GM12874 (cell line): ENCODE measurements at regions not wholly inside any gene's neighbourhood (a gene's known extent, or its start where the extent isn't known, plus 50 kb on each side); places are given as distances from the start of the nearest gene placed in this dataset.

ENCODE experiments used
- TF ChIP-seq, protein P1 (sequence below): IDR thresholded peaks from 2 replicates; pipeline ENCODE4 v1.5.1; 2011; ENCODE audit warnings: low read depth, mild to moderate bottlenecking, control low read depth, low read length, moderate library complexity; ENCODE audit not compliant: insufficient read depth

DNA sequence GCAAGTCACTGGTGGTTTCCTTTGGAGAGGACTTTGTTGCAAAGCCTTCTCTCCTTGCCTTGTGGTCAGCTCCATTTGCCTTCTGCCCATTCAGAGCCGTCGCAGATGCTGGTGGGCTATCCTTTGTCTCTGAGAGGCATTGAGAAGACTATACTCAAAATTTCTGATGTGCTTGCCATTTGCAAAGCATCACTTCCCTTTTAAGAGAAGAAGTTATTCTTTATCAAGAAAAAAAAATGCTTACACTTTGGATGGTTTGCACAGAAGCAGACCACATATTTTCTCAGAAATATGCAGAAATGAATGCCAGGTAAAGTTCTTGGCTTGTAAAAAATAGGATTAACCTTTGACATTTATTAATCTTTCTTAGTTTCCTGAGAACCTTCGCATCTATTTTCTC, 195.8 kb upstream of the KLF4 start:
- TF ChIP-seq, protein P1, sequence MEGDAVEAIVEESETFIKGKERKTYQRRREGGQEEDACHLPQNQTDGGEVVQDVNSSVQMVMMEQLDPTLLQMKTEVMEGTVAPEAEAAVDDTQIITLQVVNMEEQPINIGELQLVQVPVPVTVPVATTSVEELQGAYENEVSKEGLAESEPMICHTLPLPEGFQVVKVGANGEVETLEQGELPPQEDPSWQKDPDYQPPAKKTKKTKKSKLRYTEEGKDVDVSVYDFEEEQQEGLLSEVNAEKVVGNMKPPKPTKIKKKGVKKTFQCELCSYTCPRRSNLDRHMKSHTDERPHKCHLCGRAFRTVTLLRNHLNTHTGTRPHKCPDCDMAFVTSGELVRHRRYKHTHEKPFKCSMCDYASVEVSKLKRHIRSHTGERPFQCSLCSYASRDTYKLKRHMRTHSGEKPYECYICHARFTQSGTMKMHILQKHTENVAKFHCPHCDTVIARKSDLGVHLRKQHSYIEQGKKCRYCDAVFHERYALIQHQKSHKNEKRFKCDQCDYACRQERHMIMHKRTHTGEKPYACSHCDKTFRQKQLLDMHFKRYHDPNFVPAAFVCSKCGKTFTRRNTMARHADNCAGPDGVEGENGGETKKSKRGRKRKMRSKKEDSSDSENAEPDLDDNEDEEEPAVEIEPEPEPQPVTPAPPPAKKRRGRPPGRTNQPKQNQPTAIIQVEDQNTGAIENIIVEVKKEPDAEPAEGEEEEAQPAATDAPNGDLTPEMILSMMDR, result no peak

DNA sequence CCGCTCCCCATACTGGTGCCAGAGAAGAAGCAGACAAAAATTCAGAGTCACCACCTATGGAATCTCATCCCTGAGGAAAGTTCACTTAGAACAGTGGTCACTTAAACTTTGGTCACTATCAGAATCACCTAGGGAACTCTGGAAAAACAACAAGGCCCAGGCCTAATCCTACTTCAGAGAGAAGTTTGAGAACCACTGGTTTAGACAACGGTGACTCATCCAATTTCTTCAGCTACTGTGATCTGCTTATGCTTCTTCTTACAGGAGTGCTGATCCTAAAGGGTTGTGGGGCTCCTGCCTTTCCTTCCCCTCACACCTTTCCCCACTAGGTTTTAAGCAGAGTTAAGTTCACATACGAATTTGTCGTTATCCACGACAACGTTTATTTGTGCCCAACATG, 194.7 kb upstream of the KLF4 start:
- TF ChIP-seq, protein P1, result no peak

DNA sequence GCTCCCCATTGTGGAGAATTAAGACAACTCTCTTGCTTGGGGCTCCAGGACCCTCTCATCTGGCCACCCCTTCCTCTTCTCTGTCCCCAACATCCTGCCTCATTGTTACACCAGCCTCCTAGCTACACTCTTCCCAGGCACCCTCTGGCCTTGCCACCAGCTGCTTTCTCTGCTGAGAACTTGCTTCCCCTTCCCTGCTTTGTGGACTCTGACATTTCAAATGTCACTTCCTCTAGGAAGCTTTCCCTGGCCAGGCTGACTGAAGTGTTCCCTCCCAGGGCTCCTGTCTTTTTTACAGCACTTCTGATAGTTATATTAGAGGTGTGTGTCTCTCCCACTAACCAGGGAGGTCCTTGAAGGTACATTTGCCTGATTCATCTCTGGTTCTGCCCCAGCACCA, 194.0 kb upstream of the KLF4 start:
- TF ChIP-seq, protein P1, result no peak

DNA sequence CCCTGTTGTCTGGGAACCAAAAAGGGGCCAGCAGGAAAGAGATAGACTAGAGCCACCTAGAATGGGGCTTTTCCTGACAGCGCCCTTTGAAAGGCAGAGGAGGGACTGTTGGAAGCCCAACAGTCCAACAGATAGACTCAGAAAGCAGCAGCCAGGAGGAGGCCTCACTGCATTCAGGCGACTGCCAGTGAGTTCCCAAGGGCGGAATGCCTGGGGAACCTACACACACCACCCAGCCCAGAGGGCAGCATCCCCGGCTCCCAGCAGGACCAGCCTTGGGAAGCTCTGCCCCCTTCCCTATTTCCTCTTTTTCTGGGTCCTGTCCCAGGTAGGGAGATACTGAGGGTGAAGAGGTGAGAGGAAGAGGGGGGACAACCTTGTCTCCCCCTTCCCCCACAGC, 192.4 kb upstream of the KLF4 start:
- TF ChIP-seq, protein P1, result no peak

DNA sequence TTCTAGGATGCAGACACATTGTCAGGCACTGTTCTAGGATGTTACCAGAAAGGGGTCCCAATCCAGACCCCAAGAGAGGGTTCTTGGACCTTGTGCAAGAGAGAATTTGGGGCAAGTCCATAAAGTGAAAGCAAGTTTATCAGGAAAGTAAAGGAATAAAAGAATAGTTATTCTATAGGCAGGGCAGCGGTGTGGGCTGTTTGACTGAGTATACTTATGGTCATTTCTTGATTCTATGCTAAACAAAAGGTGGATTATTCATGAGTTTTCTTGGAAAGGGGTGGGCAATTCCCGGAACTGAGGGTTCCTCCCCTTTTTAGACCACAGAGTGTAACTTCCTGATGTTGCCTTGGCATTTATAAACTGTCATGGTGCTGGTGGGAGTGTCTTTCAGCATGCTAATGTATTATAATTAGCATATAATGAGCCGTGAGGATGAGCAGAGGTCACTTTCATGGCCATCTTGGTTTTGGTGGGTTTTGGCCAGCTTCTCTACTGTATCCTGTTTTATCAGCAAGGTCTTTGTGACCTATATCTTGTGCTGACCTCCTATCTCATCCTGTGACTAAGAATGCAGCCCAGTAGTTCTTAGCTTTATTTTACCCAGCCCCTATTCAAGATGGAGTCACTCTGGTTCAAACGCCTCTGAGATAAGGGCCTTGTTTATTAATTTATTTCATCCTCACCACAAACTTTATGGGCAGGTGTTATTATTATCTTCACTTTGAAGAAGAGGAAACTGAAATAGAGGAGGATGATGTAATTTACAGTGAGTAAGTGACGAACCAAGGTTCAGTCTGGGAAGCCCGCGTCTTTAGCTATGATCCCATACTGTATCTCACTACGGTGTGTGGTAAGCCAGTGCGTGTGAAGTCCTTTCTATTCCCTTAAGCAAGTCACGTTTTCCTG, 186.0 kb upstream of the KLF4 start:
- TF ChIP-seq, protein P1, result no peak

DNA sequence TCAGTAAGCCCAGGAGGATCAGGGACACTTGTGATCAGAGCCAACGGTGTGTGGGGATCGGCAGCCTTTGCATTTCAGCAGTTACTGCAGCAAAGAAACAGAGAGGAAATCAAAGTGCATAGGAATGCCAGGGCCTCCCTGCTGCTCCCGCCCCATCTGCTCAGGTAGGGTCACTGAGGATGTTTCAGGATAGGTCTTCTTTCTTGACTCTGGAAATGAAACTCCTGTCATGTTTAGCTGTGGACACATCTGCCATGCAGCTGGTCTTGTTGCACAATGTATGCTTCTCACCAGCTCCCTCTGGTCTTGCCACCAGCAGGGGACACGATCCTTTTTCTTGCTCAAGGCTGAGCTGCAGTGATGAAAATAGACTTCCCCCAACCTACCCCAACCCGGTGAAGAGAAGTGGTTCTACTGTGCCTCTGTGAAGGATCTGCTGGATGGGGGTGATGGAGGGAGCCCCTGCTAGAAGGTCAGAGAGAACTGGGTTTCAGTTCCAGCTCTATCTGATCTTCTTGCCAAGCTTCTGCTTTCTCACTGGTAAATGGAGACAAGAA, 185.2 kb upstream of the KLF4 start:
- TF ChIP-seq, protein P1, result no peak

DNA sequence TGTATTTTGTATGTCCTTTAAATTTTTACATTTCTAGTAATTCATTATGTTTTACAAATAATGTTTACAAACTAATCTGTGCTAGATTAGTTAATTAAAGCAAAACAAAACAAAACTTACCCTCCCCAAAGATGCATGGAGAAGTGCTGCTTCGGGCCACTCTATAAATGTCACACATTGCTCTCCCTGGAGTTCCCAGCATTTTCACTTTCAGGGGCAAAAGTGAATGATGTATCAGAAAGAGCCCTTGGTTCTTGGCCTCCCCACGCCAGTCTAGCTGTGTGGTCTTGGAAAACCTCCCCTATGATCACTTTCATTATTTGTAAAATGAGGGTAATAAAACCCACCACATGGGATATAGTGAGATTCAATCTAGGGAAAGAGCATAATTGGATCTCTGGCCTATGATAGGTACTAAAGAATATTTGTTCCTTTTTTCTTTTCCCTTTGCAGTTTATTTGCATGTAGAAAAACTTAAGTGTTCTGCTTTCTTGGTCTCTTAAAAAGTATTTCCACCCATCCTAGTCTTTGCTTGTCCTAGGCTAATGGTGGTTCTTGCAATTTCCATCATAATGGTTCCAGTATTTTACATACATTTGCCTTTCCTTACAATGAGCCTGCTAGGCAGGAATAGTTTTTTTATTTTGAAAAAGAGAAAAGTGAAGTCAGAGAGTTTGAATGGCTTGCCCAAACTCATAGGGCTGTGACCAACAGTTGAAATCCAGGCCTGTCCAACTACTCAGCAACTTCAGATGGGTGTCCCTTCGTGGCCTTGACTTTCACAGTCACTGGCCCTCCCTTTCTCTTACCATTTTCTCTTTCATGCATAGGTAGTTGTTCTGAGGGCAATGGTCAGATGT, 184.5 kb upstream of the KLF4 start:
- TF ChIP-seq, protein P1, result no peak
